ENCODE measurements at regions not wholly inside any gene's neighbourhood (a gene's known extent, or its start where the extent isn't known, plus 50 kb on each side); places are given as distances from the start of the nearest gene placed in this dataset.

GRCh38 chr1:40914927-40915569 lies 52.9 kb upstream of the CITED4 start:
- no peak for DNase-seq (ENCODE audit: low spot score)

- DNase-seq (ENCODE audit: low spot score): peak; percentile 29
Observed at GRCh38 chr1:40915581-40915980, 53.4 kb upstream of the CITED4 start.

GRCh38 chr1:40917995-40918711 lies 56.0 kb upstream of the CITED4 start:
- no peak for DNase-seq (ENCODE audit: low spot score)

- DNase-seq (ENCODE audit: low spot score): peak; percentile 91
Observed at GRCh38 chr1:40919475-40920011, 57.4 kb upstream of the CITED4 start.

- DNase-seq (ENCODE audit: low spot score): no peak
Observed at GRCh38 chr1:40921522-40921921, 58.0 kb upstream of the CTPS1 start.

GRCh38 chr1:40921981-40922677 lies 57.4 kb upstream of the CTPS1 start:
- no peak for DNase-seq (ENCODE audit: low spot score)

- no peak for DNase-seq (ENCODE audit: low spot score)
Observed at GRCh38 chr1:40922969-40923368, 56.5 kb upstream of the CTPS1 start.

- no peak for DNase-seq (ENCODE audit: low spot score)
Observed at GRCh38 chr1:40923511-40924020, 55.9 kb upstream of the CTPS1 start.

- no peak for DNase-seq (ENCODE audit: low spot score)
Observed at GRCh38 chr1:40924767-40925166, 54.7 kb upstream of the CTPS1 start.

GRCh38 chr1:40925834-40926410 lies 53.6 kb upstream of the CTPS1 start:
- no peak for DNase-seq (ENCODE audit: low spot score)

GRCh38 chr1:40926441-40926840 lies 53.1 kb upstream of the CTPS1 start:
- DNase-seq (ENCODE audit: low spot score): no peak

GRCh38 chr1:40927781-40928180 lies 51.7 kb upstream of the CTPS1 start:
- no peak for DNase-seq (ENCODE audit: low spot score)

GRCh38 chr1:40928699-40929098 lies 50.8 kb upstream of the CTPS1 start:
- no peak for DNase-seq (ENCODE audit: low spot score)

GRCh38 chr1:40929155-40929554 lies 50.3 kb upstream of the CTPS1 start:
- DNase-seq (ENCODE audit: low spot score): no peak
